BE2C (cell line): ENCODE measurements at regions not wholly inside any gene's neighbourhood (a gene's known extent, or its start where the extent isn't known, plus 50 kb on each side); places are given as distances from the start of the nearest gene placed in this dataset.

ENCODE experiments used
- DNase-seq: peaks from one replicate; pipeline ENCODE4 v3.0.0-alpha.2; 2020
- H3K27me3 ChIP-seq: fragments of 250-450 bp; sonication (Bioruptor Pico); 2 replicates; pipeline ENCODE4 v1.5.1; 2020; ENCODE audit warnings: mild to moderate bottlenecking
- H3K36me3 ChIP-seq: fragments of 250-450 bp; sonication (Bioruptor Pico); 2 replicates; pipeline ENCODE4 v1.5.1; 2020; ENCODE audit warnings: mild to moderate bottlenecking
- H3K4me1 ChIP-seq: fragments of 250-450 bp; sonication (Bioruptor Pico); 2 replicates; pipeline ENCODE4 v1.5.1; 2020
- H3K4me3 ChIP-seq: 2 replicates; pipeline ENCODE4 v1.5.1; 2011; ENCODE audit warnings: low read depth, low read length
- H3K9me3 ChIP-seq: fragments of 250-450 bp; sonication (Bioruptor Pico); 2 replicates; pipeline ENCODE4 v1.5.1; 2020
- TF ChIP-seq, protein P1 (sequence below): IDR thresholded peaks from 2 replicates; pipeline ENCODE4 v1.5.1; 2012; ENCODE audit warnings: mild to moderate bottlenecking, low read depth, low read length

DNA sequence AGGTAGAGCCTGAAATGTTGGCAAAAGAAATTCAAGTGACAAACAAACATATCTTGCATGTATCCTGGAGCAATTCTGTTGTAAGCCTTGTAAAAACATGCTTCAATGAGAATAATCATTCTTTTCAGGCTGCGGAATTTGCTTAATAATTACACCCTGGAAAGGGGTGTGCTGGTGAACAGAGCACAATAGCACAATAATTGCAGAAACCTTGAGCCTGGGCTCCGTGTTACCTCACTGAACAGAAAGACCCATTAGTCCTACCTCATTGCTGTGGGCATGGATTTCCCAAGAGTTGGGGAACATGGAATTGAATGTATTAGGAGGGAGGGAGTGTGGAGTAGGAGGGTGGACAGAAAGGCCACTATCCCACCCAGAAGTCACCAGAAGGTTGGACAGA lies 168.0 kb upstream of the ALKAL2 start:
- no peaks in the 10 kb centered on the region for H3K27me3 ChIP-seq
- TF ChIP-seq, protein P1, sequence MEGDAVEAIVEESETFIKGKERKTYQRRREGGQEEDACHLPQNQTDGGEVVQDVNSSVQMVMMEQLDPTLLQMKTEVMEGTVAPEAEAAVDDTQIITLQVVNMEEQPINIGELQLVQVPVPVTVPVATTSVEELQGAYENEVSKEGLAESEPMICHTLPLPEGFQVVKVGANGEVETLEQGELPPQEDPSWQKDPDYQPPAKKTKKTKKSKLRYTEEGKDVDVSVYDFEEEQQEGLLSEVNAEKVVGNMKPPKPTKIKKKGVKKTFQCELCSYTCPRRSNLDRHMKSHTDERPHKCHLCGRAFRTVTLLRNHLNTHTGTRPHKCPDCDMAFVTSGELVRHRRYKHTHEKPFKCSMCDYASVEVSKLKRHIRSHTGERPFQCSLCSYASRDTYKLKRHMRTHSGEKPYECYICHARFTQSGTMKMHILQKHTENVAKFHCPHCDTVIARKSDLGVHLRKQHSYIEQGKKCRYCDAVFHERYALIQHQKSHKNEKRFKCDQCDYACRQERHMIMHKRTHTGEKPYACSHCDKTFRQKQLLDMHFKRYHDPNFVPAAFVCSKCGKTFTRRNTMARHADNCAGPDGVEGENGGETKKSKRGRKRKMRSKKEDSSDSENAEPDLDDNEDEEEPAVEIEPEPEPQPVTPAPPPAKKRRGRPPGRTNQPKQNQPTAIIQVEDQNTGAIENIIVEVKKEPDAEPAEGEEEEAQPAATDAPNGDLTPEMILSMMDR, result no peak
- no peaks in the 10 kb centered on the region for H3K4me1 ChIP-seq
- DNase-seq, result no peak
- H3K4me3 ChIP-seq, result no peak overlapping the region
- no peaks in the 10 kb centered on the region for H3K9me3 ChIP-seq
- H3K36me3 ChIP-seq, result no peaks in the 10 kb centered on the region

DNA sequence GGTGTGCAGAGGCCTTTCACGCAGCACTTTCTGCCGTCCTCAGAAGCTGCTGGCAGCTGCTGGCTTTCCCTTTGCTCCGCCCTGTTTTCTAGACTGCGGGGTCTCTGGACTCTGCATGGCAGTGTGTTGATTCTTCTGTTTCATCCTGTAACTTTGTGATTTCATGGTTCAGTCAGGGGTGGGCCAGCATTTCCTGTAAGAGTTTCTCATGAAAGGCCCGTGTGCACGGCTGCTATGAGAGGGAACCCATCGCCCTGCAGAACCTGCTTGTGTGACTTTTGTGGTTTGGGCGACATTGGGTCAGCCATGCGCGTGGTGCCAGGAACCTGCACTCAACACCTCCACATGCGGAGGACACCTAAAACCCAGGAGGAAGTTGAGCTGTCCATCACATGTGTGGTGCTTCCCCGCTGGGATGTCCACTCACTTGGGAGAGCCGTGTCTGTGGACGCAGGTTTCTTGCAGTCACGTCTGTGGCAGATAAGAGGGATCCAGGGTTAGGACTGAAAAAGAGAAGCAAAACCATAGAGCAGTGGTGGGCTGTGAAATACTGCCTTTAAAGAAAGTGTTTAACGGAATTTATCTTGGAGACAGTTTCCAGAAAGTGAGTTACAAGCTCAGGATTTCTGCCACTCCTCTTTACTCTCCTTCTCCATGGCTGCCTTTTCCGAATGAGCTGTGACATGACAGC lies 167.3 kb upstream of the ALKAL2 start:
- H3K27me3 ChIP-seq, result no peaks in the 10 kb centered on the region
- no peaks in the 10 kb centered on the region for H3K36me3 ChIP-seq
- no peaks in the 10 kb centered on the region for H3K4me1 ChIP-seq
- TF ChIP-seq, protein P1, result no peak
- DNase-seq, result no peak
- H3K4me3 ChIP-seq, result no peak overlapping the region
- no peaks in the 10 kb centered on the region for H3K9me3 ChIP-seq

DNA sequence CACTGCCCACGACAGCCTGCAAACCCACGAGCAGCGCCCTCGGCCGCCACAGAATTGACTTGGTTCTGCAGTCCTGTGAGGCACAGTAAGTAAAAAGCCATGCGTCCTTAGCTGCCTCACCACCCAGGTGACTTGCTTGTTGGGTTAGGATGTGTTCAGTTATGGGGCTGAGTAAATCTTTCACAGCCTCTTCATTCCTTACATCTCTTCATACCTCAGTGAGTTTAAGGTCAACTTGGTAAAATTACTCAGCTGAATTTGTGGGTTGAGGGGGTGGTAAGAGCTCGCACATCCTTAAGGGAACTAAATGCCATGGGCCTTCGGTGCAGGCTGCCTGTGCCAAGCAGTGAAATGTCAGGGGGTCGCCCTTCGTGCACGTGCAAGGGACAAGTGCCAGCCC lies 165.2 kb upstream of the ALKAL2 start:
- H3K36me3 ChIP-seq, result no peaks in the 10 kb centered on the region
- no peak overlapping the region for H3K4me3 ChIP-seq
- no peaks in the 10 kb centered on the region for H3K4me1 ChIP-seq
- TF ChIP-seq, protein P1, result no peak
- no peaks in the 10 kb centered on the region for H3K27me3 ChIP-seq
- H3K9me3 ChIP-seq, result no peaks in the 10 kb centered on the region
- DNase-seq, result no peak

DNA sequence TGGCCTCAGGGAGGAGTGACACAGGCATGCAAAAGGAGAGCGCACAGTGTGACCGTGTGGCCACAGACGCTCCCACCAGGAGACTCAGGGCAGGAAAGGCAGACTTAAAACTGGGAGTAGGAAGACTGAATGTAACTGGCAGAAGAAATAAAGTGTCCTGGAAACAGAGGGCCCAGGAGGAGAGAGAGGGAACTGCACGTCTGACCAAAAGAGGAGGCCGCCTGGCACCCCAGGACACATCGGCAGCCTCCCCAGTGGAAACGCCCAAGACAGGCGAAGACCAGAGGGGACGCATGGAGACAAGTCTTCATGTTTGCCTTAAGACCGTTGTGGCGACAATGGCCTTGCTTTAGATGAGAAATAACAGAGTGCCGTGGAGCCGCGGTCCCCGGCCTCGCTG lies 163.6 kb upstream of the ALKAL2 start:
- H3K4me1 ChIP-seq, result no peaks in the 10 kb centered on the region
- TF ChIP-seq, protein P1, result no peak
- no peaks in the 10 kb centered on the region for H3K9me3 ChIP-seq
- no peak for DNase-seq
- no peaks in the 10 kb centered on the region for H3K27me3 ChIP-seq
- H3K4me3 ChIP-seq, result no peak overlapping the region
- no peaks in the 10 kb centered on the region for H3K36me3 ChIP-seq

DNA sequence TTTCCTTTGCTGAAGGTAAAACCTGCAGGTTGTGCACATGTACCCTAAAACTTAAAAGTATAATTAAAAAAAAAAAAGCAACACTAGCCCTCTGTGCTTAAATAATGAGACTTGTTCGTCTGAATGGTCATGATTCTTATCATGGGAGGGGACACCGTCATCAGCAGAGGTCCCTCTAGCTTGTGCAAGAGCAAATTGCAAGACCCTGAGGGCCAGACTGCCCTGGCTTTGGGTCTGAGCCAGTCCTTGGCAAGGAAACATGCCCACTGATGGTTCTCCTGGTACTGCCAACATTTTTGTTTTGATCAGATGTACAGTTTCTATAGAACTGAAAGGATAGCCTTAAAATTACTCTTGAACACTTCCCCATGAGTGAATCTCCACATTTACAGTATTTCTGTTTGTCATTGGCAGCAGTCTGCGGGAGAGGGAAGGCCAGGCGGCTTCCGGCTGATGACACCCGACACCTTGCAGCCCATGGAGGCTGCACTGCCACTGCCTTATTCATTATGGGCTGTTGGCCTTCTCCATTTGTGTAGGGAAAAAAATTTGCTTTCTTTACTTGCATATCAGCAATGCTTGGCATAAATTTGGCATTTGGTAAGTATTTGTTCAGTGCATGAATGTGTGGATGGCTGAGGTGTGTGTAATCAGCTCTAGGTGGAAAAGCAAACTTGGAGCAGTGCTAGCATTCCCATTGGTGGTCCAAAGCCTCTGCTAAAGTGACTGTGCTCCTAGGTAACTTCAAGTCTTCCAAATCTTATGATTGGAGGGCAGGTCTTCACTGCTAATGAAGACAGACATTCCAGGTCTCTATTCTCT lies 161.6 kb upstream of the ALKAL2 start:
- TF ChIP-seq, protein P1, result no peak
- no peaks in the 10 kb centered on the region for H3K4me1 ChIP-seq
- no peak overlapping the region for H3K4me3 ChIP-seq
- DNase-seq, result no peak
- H3K9me3 ChIP-seq, result no peaks in the 10 kb centered on the region
- H3K36me3 ChIP-seq, result no peaks in the 10 kb centered on the region
- H3K27me3 ChIP-seq, result no peaks in the 10 kb centered on the region

DNA sequence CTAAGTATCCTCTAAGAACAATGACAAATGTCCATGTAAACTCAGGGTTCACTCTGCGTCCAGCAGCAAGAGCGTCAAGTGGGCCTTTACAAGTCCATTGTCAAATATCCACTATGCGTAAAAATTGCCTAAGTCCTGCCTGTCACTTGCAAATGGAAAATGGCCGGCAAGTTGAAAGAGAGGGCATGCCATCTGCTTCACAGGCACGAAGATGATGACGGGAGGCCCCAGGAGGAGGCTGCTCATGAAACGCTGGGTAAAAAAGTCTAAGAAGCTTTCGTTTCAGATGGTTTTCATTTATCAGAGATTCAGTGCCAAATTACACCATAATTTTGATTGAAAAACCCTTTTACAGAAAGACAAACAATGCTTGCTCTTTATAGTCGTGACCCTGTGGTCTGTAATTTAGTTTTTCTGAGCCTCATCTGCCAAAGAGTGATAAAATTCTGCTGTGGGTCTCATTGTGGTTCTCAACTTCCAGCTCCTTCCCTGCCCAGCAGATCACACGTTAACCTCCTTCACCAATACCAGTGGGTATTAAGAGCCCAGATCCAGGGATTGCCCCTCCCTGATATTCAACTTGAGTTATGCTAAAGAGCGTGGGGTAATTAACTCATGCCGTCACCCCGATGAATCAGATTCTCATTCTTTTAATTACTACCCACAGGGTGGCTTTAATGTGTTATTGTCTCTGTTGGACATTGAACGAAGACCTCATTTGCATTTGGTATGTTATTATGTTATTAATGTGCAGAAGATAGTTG lies 160.2 kb upstream of the ALKAL2 start:
- Histone ChIP-seq H3K27me3 (no peaks in the 10 kb centered on the region), H3K36me3 (no peaks in the 10 kb centered on the region), H3K9me3 (no peaks in the 10 kb centered on the region), H3K4me1 (no peaks in the 10 kb centered on the region), H3K4me3 (no peak overlapping the region)
- TF ChIP-seq, protein P1, result no peak
- no peak for DNase-seq
